Progenitor cell of endocrine pancreas (in vitro differentiated cells): ENCODE measurements at regions not wholly inside any gene's neighbourhood (a gene's known extent, or its start where the extent isn't known, plus 50 kb on each side); places are given as distances from the start of the nearest gene placed in this dataset.

Source experiments
- DNase-seq: peaks from one replicate; pipeline ENCODE4 v3.0.0; 2021; ENCODE audit warnings: low spot score; ENCODE audit not compliant: unreplicated experiment
- H3K27ac Mint-ChIP-seq: 2 replicates; pipeline ENCODE4 v1.8.0; 2021; ENCODE audit warnings: mild to moderate bottlenecking, moderate library complexity, mixed read lengths
- H3K27me3 Mint-ChIP-seq: 2 replicates; pipeline ENCODE4 v1.8.0; 2021; ENCODE audit warnings: mixed read lengths
- H3K36me3 Mint-ChIP-seq: 2 replicates; pipeline ENCODE4 v1.8.0; 2022; ENCODE audit warnings: mixed read lengths; ENCODE audit not compliant: insufficient read depth
- H3K4me1 Mint-ChIP-seq: 2 replicates; pipeline ENCODE4 v1.8.0; 2021; ENCODE audit warnings: low read depth, mixed read lengths
- H3K4me3 Mint-ChIP-seq: 2 replicates; pipeline ENCODE4 v1.8.0; 2021; ENCODE audit warnings: low read depth, mild to moderate bottlenecking, moderate library complexity, mixed read lengths
- H3K9me3 Mint-ChIP-seq: 2 replicates; pipeline ENCODE4 v1.8.0; 2021; ENCODE audit warnings: low read depth, mixed read lengths
- TF ChIP-seq, protein P1 (sequence below): fragments of 200-600 bp; sonication (generic); IDR thresholded peaks from one replicate; pipeline ENCODE4 v1.5.0; 2021; ENCODE audit warnings: antibody characterized with exemption, mild to moderate bottlenecking; ENCODE audit not compliant: unreplicated experiment

DNA sequence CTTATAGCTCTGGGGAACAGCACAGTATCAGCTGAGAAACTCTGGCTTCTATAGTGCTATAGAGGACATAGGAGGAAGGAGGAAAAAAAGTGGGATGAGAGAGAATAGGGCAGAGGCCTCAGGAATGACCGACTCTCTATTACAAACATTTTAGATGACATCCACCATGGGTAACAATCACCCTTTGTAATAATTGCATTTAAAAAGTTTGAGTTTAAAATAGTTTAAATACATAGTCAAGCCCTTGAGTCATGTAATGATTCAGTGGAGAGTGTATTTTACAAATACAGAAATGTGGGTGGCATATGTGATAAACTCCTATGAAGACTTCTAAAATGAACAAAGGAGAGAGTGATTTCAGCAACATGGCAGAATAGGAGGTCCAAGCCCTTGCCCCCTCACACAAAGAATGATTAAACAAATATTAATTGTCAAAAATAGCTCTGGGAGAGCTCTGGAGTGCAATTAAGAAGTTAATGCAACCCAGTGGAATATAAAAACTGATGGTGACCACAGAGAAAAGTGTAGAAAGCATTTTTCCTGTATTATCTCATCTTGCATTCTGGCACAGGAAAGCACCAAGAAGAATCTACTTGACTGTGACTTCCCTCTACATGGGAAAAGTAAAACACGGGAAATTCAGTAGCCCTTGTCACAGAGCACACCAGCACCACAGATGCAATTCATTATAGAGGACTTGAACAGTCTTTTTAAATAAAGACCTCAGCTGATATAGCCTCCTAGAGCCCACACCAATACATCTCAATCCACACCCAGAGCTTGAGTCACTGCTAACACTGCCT is 569.0 kb upstream of the SORCS1 start:
- DNase-seq = no peak
- Mint-ChIP-seq H3K4me1 (peaks cover 10% of the 10 kb centered on the region), H3K27ac (no peak overlapping the region), H3K4me3 (no peak overlapping the region), H3K36me3 (no peaks in the 10 kb centered on the region), H3K27me3 (no peaks in the 10 kb centered on the region), H3K9me3 (peaks cover 23% of the 10 kb centered on the region)
- TF ChIP-seq, protein P1, sequence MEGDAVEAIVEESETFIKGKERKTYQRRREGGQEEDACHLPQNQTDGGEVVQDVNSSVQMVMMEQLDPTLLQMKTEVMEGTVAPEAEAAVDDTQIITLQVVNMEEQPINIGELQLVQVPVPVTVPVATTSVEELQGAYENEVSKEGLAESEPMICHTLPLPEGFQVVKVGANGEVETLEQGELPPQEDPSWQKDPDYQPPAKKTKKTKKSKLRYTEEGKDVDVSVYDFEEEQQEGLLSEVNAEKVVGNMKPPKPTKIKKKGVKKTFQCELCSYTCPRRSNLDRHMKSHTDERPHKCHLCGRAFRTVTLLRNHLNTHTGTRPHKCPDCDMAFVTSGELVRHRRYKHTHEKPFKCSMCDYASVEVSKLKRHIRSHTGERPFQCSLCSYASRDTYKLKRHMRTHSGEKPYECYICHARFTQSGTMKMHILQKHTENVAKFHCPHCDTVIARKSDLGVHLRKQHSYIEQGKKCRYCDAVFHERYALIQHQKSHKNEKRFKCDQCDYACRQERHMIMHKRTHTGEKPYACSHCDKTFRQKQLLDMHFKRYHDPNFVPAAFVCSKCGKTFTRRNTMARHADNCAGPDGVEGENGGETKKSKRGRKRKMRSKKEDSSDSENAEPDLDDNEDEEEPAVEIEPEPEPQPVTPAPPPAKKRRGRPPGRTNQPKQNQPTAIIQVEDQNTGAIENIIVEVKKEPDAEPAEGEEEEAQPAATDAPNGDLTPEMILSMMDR = no peak

GRCh38 chr10:107732045-107732444 is 567.5 kb upstream of the SORCS1 start:
- H3K4me1 Mint-ChIP-seq = peaks cover 13% of the 10 kb centered on the region
- no peak overlapping the region for H3K4me3 Mint-ChIP-seq
- no peaks in the 10 kb centered on the region for H3K27me3 Mint-ChIP-seq
- H3K9me3 Mint-ChIP-seq = peaks cover 23% of the 10 kb centered on the region
- TF ChIP-seq, protein P1 = no peak
- no peak overlapping the region for H3K27ac Mint-ChIP-seq
- no peaks in the 10 kb centered on the region for H3K36me3 Mint-ChIP-seq
- DNase-seq = no peak

GRCh38 chr10:107728807-107729206 is 564.3 kb upstream of the SORCS1 start:
- H3K4me3 Mint-ChIP-seq = no peak overlapping the region
- no peaks in the 10 kb centered on the region for H3K27me3 Mint-ChIP-seq
- peaks cover 10% of the 10 kb centered on the region for H3K9me3 Mint-ChIP-seq
- no peak overlapping the region for H3K27ac Mint-ChIP-seq
- peaks cover 13% of the 10 kb centered on the region for H3K4me1 Mint-ChIP-seq
- no peaks in the 10 kb centered on the region for H3K36me3 Mint-ChIP-seq
- TF ChIP-seq, protein P1 = no peak
- no peak for DNase-seq

DNA sequence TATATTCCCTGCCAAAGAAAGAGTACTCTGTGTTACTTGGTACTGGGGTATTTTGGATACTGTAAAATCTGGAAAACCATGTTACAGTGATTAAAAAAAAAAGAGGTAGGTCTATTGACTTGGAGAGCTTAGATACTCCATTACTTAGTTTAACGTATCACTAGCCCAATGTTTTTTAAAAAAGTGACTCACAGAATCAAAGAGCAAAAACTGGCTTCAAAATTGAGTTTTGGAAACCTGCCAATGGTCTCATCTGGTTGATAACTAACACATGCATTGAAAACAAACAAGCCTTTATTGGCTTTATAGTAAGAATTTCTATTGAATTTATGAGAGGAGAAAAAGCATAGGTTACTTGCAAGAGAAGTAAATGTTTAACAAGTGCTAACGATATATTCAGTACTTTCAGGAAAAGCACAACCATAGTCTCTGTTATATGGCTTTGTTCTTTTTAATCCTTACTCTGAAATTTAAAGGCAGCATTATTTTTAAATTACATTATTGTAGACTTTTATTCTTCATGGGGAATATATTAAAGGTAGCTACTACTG is 563.3 kb upstream of the SORCS1 start:
- no peak overlapping the region for H3K4me3 Mint-ChIP-seq
- TF ChIP-seq, protein P1 = no peak
- H3K9me3 Mint-ChIP-seq = peaks cover 7% of the 10 kb centered on the region
- no peaks in the 10 kb centered on the region for H3K27me3 Mint-ChIP-seq
- no peak for DNase-seq
- H3K4me1 Mint-ChIP-seq = peaks cover 13% of the 10 kb centered on the region
- H3K36me3 Mint-ChIP-seq = no peaks in the 10 kb centered on the region
- H3K27ac Mint-ChIP-seq = no peak overlapping the region

GRCh38 chr10:107718864-107719263 is 554.4 kb upstream of the SORCS1 start:
- Mint-ChIP-seq H3K4me1 (peaks cover 10% of the 10 kb centered on the region), H3K27me3 (no peaks in the 10 kb centered on the region), H3K36me3 (no peaks in the 10 kb centered on the region), H3K4me3 (no peak overlapping the region), H3K9me3 (peaks cover 10% of the 10 kb centered on the region), H3K27ac (no peak overlapping the region)
- TF ChIP-seq, protein P1 = no peak
- no peak for DNase-seq
